ENCODE measurements at regions not wholly inside any gene's neighbourhood (a gene's known extent, or its start where the extent isn't known, plus 50 kb on each side); places are given as distances from the start of the nearest gene placed in this dataset.

- TF ChIP-seq, protein P1, sequence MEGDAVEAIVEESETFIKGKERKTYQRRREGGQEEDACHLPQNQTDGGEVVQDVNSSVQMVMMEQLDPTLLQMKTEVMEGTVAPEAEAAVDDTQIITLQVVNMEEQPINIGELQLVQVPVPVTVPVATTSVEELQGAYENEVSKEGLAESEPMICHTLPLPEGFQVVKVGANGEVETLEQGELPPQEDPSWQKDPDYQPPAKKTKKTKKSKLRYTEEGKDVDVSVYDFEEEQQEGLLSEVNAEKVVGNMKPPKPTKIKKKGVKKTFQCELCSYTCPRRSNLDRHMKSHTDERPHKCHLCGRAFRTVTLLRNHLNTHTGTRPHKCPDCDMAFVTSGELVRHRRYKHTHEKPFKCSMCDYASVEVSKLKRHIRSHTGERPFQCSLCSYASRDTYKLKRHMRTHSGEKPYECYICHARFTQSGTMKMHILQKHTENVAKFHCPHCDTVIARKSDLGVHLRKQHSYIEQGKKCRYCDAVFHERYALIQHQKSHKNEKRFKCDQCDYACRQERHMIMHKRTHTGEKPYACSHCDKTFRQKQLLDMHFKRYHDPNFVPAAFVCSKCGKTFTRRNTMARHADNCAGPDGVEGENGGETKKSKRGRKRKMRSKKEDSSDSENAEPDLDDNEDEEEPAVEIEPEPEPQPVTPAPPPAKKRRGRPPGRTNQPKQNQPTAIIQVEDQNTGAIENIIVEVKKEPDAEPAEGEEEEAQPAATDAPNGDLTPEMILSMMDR (IDR thresholded peaks at IDR 0.05; ENCODE audit: poor library complexity) = no peak
- no peak for TF ChIP-seq EZH2 (IDR thresholded peaks at IDR 0.05; ENCODE audit: borderline replicate concordance)
Observed at GRCh38 chr2:150643114-150643725, 155.8 kb upstream of the RND3 start.
